ENCODE measurements at regions not wholly inside any gene's neighbourhood (a gene's known extent, or its start where the extent isn't known, plus 50 kb on each side); places are given as distances from the start of the nearest gene placed in this dataset.

GRCh38 chr13:80744147-80744914 lies 403.4 kb upstream of the SPRY2 start:
- in situ Hi-C loops (cut with HindIII; ENCODE audit: low pct_unique_long_range_greater_than_20kb, low sequenced_read_pairs): no loop called here
- DNase-seq (ENCODE audit: low read depth, low spot score): no peak

GRCh38 chr13:80742033-80742432 lies 401.1 kb upstream of the SPRY2 start:
- DNase-seq (ENCODE audit: low read depth, low spot score): no peak
- in situ Hi-C loops (cut with HindIII; ENCODE audit: low pct_unique_long_range_greater_than_20kb, low sequenced_read_pairs): no loop called here

- in situ Hi-C loops (cut with HindIII; ENCODE audit: low pct_unique_long_range_greater_than_20kb, low sequenced_read_pairs): no loop called here
- DNase-seq (ENCODE audit: low read depth, low spot score): no peak
Observed at GRCh38 chr13:80740071-80740470, 399.1 kb upstream of the SPRY2 start.

- in situ Hi-C loops (cut with HindIII; ENCODE audit: low pct_unique_long_range_greater_than_20kb, low sequenced_read_pairs): no loop called here
- DNase-seq (ENCODE audit: low read depth, low spot score): no peak
Observed at GRCh38 chr13:80737513-80737912, 396.6 kb upstream of the SPRY2 start.

GRCh38 chr13:80727321-80727975 lies 386.5 kb upstream of the SPRY2 start:
- in situ Hi-C loops (cut with HindIII; ENCODE audit: low pct_unique_long_range_greater_than_20kb, low sequenced_read_pairs): no loop called here

GRCh38 chr13:80726868-80727267 lies 385.9 kb upstream of the SPRY2 start:
- no peak for DNase-seq (ENCODE audit: low read depth, low spot score)
- in situ Hi-C loops (cut with HindIII; ENCODE audit: low pct_unique_long_range_greater_than_20kb, low sequenced_read_pairs): no loop called here

More at GRCh38 chr13:80727321-80727975, 386.5 kb upstream of the SPRY2 start:
- no peak for DNase-seq (ENCODE audit: low read depth, low spot score)

GRCh38 chr13:80721689-80722088 lies 380.8 kb upstream of the SPRY2 start:
- DNase-seq (ENCODE audit: low read depth, low spot score): no peak
- in situ Hi-C loops (cut with HindIII; ENCODE audit: low pct_unique_long_range_greater_than_20kb, low sequenced_read_pairs): no loop called here

- in situ Hi-C loops (cut with HindIII; ENCODE audit: low pct_unique_long_range_greater_than_20kb, low sequenced_read_pairs): no loop called here
Observed at GRCh38 chr13:80718970-80719369, 378.0 kb upstream of the SPRY2 start.

GRCh38 chr13:80717776-80718175 lies 376.9 kb upstream of the SPRY2 start:
- in situ Hi-C loops (cut with HindIII; ENCODE audit: low pct_unique_long_range_greater_than_20kb, low sequenced_read_pairs): no loop called here
- no peak for DNase-seq (ENCODE audit: low read depth, low spot score)

More at GRCh38 chr13:80718970-80719369, 378.0 kb upstream of the SPRY2 start:
- no peak for DNase-seq (ENCODE audit: low read depth, low spot score)

- in situ Hi-C loops (cut with HindIII; ENCODE audit: low pct_unique_long_range_greater_than_20kb, low sequenced_read_pairs): no loop called here
- DNase-seq (ENCODE audit: low read depth, low spot score): no peak
Observed at GRCh38 chr13:80716610-80717081, 375.7 kb upstream of the SPRY2 start.

GRCh38 chr13:80712026-80712425 lies 371.1 kb upstream of the SPRY2 start:
- no peak for DNase-seq (ENCODE audit: low read depth, low spot score)
- in situ Hi-C loops (cut with HindIII; ENCODE audit: low pct_unique_long_range_greater_than_20kb, low sequenced_read_pairs): no loop called here

GRCh38 chr13:80708791-80709190 lies 367.9 kb upstream of the SPRY2 start:
- in situ Hi-C loops (cut with HindIII; ENCODE audit: low pct_unique_long_range_greater_than_20kb, low sequenced_read_pairs): no loop called here
- no peak for DNase-seq (ENCODE audit: low read depth, low spot score)

- no peak for DNase-seq (ENCODE audit: low read depth, low spot score)
- in situ Hi-C loops (cut with HindIII; ENCODE audit: low pct_unique_long_range_greater_than_20kb, low sequenced_read_pairs): no loop called here
Observed at GRCh38 chr13:80707000-80707983, 366.4 kb upstream of the SPRY2 start.

GRCh38 chr13:80706164-80706471 lies 365.2 kb upstream of the SPRY2 start:
- in situ Hi-C loops (cut with HindIII; ENCODE audit: low pct_unique_long_range_greater_than_20kb, low sequenced_read_pairs): no loop called here
- no peak for DNase-seq (ENCODE audit: low read depth, low spot score)

GRCh38 chr13:80705371-80706163 lies 364.6 kb upstream of the SPRY2 start:
- DNase-seq (ENCODE audit: low read depth, low spot score): no peak
- in situ Hi-C loops (cut with HindIII; ENCODE audit: low pct_unique_long_range_greater_than_20kb, low sequenced_read_pairs): no loop called here

GRCh38 chr13:80704369-80704768 lies 363.4 kb upstream of the SPRY2 start:
- in situ Hi-C loops (cut with HindIII; ENCODE audit: low pct_unique_long_range_greater_than_20kb, low sequenced_read_pairs): no loop called here
- DNase-seq (ENCODE audit: low read depth, low spot score): no peak

- in situ Hi-C loops (cut with HindIII; ENCODE audit: low pct_unique_long_range_greater_than_20kb, low sequenced_read_pairs): no loop called here
- no peak for DNase-seq (ENCODE audit: low read depth, low spot score)
Observed at GRCh38 chr13:80695841-80696240, 354.9 kb upstream of the SPRY2 start.
